Uterus (tissue), 3 donors: ENCODE measurements at regions not wholly inside any gene's neighbourhood (a gene's known extent, or its start where the extent isn't known, plus 50 kb on each side); places are given as distances from the start of the nearest gene placed in this dataset.

Experiments
- DNase-seq, 2 donors: peaks; one replicate each; pipeline ENCODE4 v3.0.0-alpha.2; 2019 to 2020
- H3K27ac ChIP-seq, 2 donors: fragments of 200-600 bp; sonication (generic); 1 replicate in 1 of 2; 2 replicates in 1 of 2; pipeline ENCODE4 v1.5.1; 2016 to 2018
- H3K27me3 ChIP-seq, 2 donors: fragments of 200-600 bp; sonication (generic); one replicate each; pipeline ENCODE4 v1.5.1; 2018 to 2019; ENCODE audit warnings: control low read depth in 1 of 2
- H3K36me3 ChIP-seq, 2 donors: fragments of 200-600 bp; sonication (generic); one replicate each; pipeline ENCODE4 v1.5.1; 2019; ENCODE audit warnings: control low read depth in 1 of 2
- H3K4me1 ChIP-seq, 2 donors: fragments of 200-600 bp; sonication (generic); one replicate each; pipeline ENCODE4 v1.5.1; 2018 to 2019; ENCODE audit warnings: control low read depth in 1 of 2
- H3K4me3 ChIP-seq, 2 donors: fragments of 200-600 bp; sonication (generic); 1 replicate in 1 of 2; 2 replicates in 1 of 2; pipeline ENCODE4 v1.5.1; 2018 to 2019; ENCODE audit warnings: mild to moderate bottlenecking in 1 of 2
- H3K9me3 ChIP-seq, 2 donors: fragments of 200-600 bp; sonication (generic); one replicate each; pipeline ENCODE4 v1.5.1; 2019; ENCODE audit warnings: control low read depth in 1 of 2
- CTCF ChIP-seq, 4 experiments: fragments of 200-600 bp in 2 of 4; fragments of 450-650 bp in 2 of 4; sonication (generic) in 2 of 4; IDR thresholded peaks; one replicate each; pipeline ENCODE4 v1.5.1; 2016 to 2019; ENCODE audit warnings: antibody characterized with exemption in 4 of 4, mild to moderate bottlenecking in 2 of 4, moderate library complexity in 1 of 4
- POLR2A ChIP-seq, 2 donors: fragments of 450-650 bp; IDR thresholded peaks; one replicate each; pipeline ENCODE4 v1.6.1; 2016; ENCODE audit warnings: antibody characterized with exemption in 2 of 2, mild to moderate bottlenecking in 1 of 2, moderate library complexity in 1 of 2
- intact Hi-C: fragments of 100-400 bp; cut with DNase I; formaldehyde crosslinking; loops from one replicate; pipeline ENCODE4 v1.15.1; 2023; ENCODE audit warnings: low total_unique reads
- donor health status: DM: yes; HTN: yes; CAD: no.

GRCh38 chr13:70432276-70432805 lies 324.1 kb upstream of the KLHL1 start:
- Histone ChIP-seq H3K36me3 (no peaks in the 10 kb centered on the region), H3K27me3 (no peaks in the 10 kb centered on the region), H3K4me1 (no peaks in the 10 kb centered on the region), H3K9me3 (no peaks in the 10 kb centered on the region), H3K4me3 (no peak overlapping the region), H3K27ac (no peak overlapping the region)
- DNase-seq, result no peak
- no peak for TF ChIP-seq CTCF (IDR thresholded peaks at IDR 0.05)
- no peak for TF ChIP-seq POLR2A (IDR thresholded peaks at IDR 0.05)
- intact Hi-C loops, result no loop called here

- Histone ChIP-seq H3K27me3 (no peaks in the 10 kb centered on the region), H3K36me3 (no peaks in the 10 kb centered on the region), H3K27ac (no peak overlapping the region), H3K4me3 (no peak overlapping the region), H3K4me1 (no peaks in the 10 kb centered on the region), H3K9me3 (no peaks in the 10 kb centered on the region)
- intact Hi-C loops, result no loop called here
- no peak for TF ChIP-seq CTCF (IDR thresholded peaks at IDR 0.05)
- TF ChIP-seq POLR2A (IDR thresholded peaks at IDR 0.05), result no peak
- DNase-seq, result no peak
These were observed 322.0 kb upstream of the KLHL1 start for GRCh38 chr13:70430256-70430655.

DNA sequence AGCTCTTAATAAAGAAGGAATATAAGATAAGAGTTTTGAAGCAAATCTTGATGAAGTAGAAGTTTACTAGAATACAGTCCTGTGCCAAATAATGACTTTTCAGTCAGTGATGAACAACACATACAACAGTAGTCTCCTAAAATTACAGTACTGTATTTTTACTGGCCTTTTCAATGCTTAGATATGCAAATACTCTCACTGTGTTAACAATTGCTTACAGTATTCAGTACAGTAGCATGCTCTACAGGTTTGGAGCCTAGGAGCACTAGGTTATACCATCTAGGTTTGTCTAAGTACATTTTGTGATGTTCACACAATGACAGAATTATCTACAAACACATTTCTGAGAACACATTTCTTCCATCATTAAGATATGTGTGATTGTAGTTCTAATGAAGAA lies 316.7 kb upstream of the KLHL1 start:
- Histone ChIP-seq H3K36me3 (no peaks in the 10 kb centered on the region), H3K4me1 (no peaks in the 10 kb centered on the region), H3K4me3 (no peak overlapping the region), H3K9me3 (no peaks in the 10 kb centered on the region), H3K27me3 (no peaks in the 10 kb centered on the region), H3K27ac (no peak overlapping the region)
- TF ChIP-seq POLR2A (IDR thresholded peaks at IDR 0.05) (no peak), CTCF (IDR thresholded peaks at IDR 0.05) (no peak)
- intact Hi-C loops, result no loop called here
- DNase-seq, result no peak

- Histone ChIP-seq H3K36me3 (no peaks in the 10 kb centered on the region), H3K4me3 (no peak overlapping the region), H3K4me1 (no peaks in the 10 kb centered on the region), H3K27me3 (no peaks in the 10 kb centered on the region), H3K27ac (no peak overlapping the region), H3K9me3 (no peaks in the 10 kb centered on the region)
- TF ChIP-seq CTCF (IDR thresholded peaks at IDR 0.05) (no peak), POLR2A (IDR thresholded peaks at IDR 0.05) (no peak)
- DNase-seq, result no peak
- intact Hi-C loops, result no loop called here
These were observed 316.2 kb upstream of the KLHL1 start for GRCh38 chr13:70424428-70424827.

GRCh38 chr13:70415136-70415535 lies 306.9 kb upstream of the KLHL1 start:
- H3K27me3 ChIP-seq, result no peaks in the 10 kb centered on the region
- H3K36me3 ChIP-seq, result no peaks in the 10 kb centered on the region
- TF ChIP-seq CTCF (IDR thresholded peaks at IDR 0.05) (no peak), POLR2A (IDR thresholded peaks at IDR 0.05) (no peak)
- H3K4me3 ChIP-seq, result no peak overlapping the region
- H3K4me1 ChIP-seq, result no peaks in the 10 kb centered on the region
- DNase-seq, result no peak
- no peak overlapping the region for H3K27ac ChIP-seq
- H3K9me3 ChIP-seq, result no peaks in the 10 kb centered on the region
- intact Hi-C loops, result no loop called here
